Pancreas (tissue), 10 donors: ENCODE measurements at regions not wholly inside any gene's neighbourhood (a gene's known extent, or its start where the extent isn't known, plus 50 kb on each side); places are given as distances from the start of the nearest gene placed in this dataset.

ENCODE experiments used
- ATAC-seq, 4 donors: fragments of 200-7000 bp; cut with Tn5 transposase; one replicate each; pipeline versions ENCODE4 v1.8.0 to v1.9.1; 2020; ENCODE audit warnings: mild to moderate bottlenecking in 4 of 4, moderate library complexity in 4 of 4
- DNase-seq, 6 donors: peaks; one replicate each; pipeline ENCODE4 v3.0.0-alpha.2; 2020
- FAIRE-seq: peaks from 2 replicates; lab custom pipeline; 2012; peaks lifted over from hg19 to GRCh38; lab: Jason Lieb, UNC
- H3K27ac ChIP-seq, 4 donors: fragments of 200-600 bp; sonication (generic); 1 replicate in 3 of 4; 2 replicates in 1 of 4; pipeline versions ENCODE4 v1.5.0 to v1.8.0; 2020
- H3K27me3 ChIP-seq, 4 donors: fragments of 200-600 bp; one replicate each; pipeline ENCODE4 v1.8.0; 2021
- H3K36me3 ChIP-seq, 3 donors: fragments of 200-600 bp; sonication (generic) in 1 of 3; one replicate each; pipeline versions ENCODE4 v1.5.0 to v1.8.0; 2020 to 2021
- H3K4me1 ChIP-seq, 3 donors: fragments of 200-600 bp; one replicate each; pipeline ENCODE4 v1.8.0; 2021
- H3K4me3 ChIP-seq, 4 donors: fragments of 200-600 bp; sonication (generic) in 2 of 4; one replicate each; pipeline versions ENCODE4 v1.5.0 to v1.8.0; 2020 to 2021
- H3K9me3 ChIP-seq, 4 donors: fragments of 200-600 bp; one replicate each; pipeline ENCODE4 v1.8.0; 2021
- WGBS, 2 donors: extraction: QIAGEN DNeasy Blood & Tissue Kit; methylation state at CpG; one replicate each; pipeline ENCODE4 v1.1.7; 2013; 5-methylcytosine and 5-hydroxymethylcytosine counted together
- intact Hi-C, 3 donors: fragments of 100-400 bp; cut with DNase I; formaldehyde crosslinking; loops; one replicate each; pipeline versions ENCODE4 v1.11.1 to v1.14.2; 2022
- TF ChIP-seq, protein P1 (sequence below), 4 donors: fragments of 200-600 bp; sonication (generic) in 3 of 4; IDR thresholded peaks; one replicate each; pipeline versions ENCODE4 v1.5.0 to v1.8.0; 2021; ENCODE audit warnings: antibody characterized with exemption in 4 of 4
- donor health status: healthy with polysubstance abuse.
- donor health status: DM: no; HTN: no; CAD: no; lungs with moderate emphysema.
- donor health status: DM: no; HTN: no; CAD: no.
- donor health status: control.
- donor health status: control.
- donor health status: Bipolar disorder and iron deficiency.
- donor health status: DM: yes; HTN: yes; CAD: no.
- donor health status: DM: no; HTN: no; CAD: no.
- donor health status: DM: no; HTN: no; CAD: no.
- donor health status: DM: yes; HTN: yes; CAD: no.

DNA sequence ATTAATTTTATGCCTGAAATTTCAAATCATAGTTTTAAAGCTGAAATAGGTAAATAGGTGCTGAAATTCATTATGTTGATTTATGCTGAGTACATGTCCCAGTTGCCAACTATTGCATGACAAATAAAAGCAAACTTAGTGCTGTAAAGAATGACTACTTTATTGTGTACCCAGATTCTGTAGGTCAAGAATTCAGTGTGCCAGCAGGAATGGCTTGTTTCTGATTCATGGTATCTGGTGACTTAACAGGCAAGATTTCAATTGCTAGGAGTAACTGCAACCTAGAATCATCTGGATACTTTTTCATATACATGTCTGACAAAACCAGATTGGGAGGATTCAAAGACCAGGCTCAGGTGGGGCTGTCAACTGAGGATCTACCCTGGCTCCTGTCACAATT is 678.4 kb upstream of the ADAMTS5 start:
- Histone ChIP-seq H3K36me3 (no peaks in the 10 kb centered on the region), H3K27ac (no peak overlapping the region), H3K4me3 (no peak overlapping the region), H3K9me3 (no peaks in the 10 kb centered on the region), H3K4me1 (no peaks in the 10 kb centered on the region), H3K27me3 (no peaks in the 10 kb centered on the region)
- ATAC-seq (no peak), DNase-seq (no peak), FAIRE-seq (no peak)
- TF ChIP-seq, protein P1, sequence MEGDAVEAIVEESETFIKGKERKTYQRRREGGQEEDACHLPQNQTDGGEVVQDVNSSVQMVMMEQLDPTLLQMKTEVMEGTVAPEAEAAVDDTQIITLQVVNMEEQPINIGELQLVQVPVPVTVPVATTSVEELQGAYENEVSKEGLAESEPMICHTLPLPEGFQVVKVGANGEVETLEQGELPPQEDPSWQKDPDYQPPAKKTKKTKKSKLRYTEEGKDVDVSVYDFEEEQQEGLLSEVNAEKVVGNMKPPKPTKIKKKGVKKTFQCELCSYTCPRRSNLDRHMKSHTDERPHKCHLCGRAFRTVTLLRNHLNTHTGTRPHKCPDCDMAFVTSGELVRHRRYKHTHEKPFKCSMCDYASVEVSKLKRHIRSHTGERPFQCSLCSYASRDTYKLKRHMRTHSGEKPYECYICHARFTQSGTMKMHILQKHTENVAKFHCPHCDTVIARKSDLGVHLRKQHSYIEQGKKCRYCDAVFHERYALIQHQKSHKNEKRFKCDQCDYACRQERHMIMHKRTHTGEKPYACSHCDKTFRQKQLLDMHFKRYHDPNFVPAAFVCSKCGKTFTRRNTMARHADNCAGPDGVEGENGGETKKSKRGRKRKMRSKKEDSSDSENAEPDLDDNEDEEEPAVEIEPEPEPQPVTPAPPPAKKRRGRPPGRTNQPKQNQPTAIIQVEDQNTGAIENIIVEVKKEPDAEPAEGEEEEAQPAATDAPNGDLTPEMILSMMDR (IDR thresholded peaks at IDR 0.05): no peak
- intact Hi-C loops: no loop called here

DNA sequence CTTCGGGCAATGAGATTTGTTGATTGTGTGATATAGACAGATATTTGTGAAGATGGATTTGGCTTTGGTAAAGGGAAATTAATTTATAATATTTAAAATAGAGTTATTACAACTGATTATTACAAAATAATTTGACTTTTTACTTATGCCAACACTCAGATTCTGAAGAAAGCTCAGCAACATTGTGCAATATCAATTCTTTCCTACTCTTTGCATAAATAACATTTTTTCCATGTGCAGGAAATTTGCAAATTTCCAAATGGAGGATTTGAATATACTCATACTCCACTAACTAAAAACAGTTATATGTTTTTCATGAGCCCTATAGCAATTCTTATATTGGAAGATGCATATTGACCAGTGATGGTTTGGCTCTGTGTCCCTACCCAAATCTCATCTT is 676.4 kb upstream of the ADAMTS5 start:
- no peaks in the 10 kb centered on the region for H3K9me3 ChIP-seq
- H3K4me3 ChIP-seq: no peak overlapping the region
- 91 to 92% methylated on average over 1 of the region's 1 CpG for WGBS, 2 donors
- TF ChIP-seq, protein P1 (IDR thresholded peaks at IDR 0.05): no peak
- H3K36me3 ChIP-seq: no peaks in the 10 kb centered on the region
- intact Hi-C loops: no loop called here
- no peak overlapping the region for H3K27ac ChIP-seq
- ATAC-seq (no peak), DNase-seq (no peak), FAIRE-seq (no peak)
- no peaks in the 10 kb centered on the region for H3K27me3 ChIP-seq
- no peaks in the 10 kb centered on the region for H3K4me1 ChIP-seq

DNA sequence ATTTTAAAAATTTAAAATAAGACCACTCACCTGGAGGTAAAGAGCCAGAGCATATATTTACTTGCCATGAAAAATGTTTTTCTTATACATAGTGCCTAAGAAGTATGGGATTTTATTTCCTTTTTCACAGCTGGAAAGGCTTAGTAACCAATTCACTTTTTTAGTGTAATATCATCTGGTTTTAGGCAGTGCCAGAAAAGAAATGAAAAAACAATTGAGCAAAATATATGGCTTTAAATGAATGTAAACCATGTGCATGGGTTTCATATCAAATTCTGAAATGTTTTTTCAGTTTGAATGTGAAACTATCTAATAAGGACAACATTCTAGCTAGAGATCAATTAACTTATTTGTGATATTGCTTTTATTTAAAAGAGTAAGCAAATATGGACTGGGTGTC is 672.4 kb upstream of the ADAMTS5 start:
- no peak for DNase-seq
- TF ChIP-seq, protein P1 (IDR thresholded peaks at IDR 0.05): no peak
- Histone ChIP-seq H3K36me3 (no peaks in the 10 kb centered on the region), H3K4me1 (no peaks in the 10 kb centered on the region), H3K27me3 (no peaks in the 10 kb centered on the region), H3K4me3 (no peak overlapping the region), H3K27ac (no peak overlapping the region), H3K9me3 (no peaks in the 10 kb centered on the region)
- intact Hi-C loops: no loop called here
- no peak for ATAC-seq
- no peak for FAIRE-seq

DNA sequence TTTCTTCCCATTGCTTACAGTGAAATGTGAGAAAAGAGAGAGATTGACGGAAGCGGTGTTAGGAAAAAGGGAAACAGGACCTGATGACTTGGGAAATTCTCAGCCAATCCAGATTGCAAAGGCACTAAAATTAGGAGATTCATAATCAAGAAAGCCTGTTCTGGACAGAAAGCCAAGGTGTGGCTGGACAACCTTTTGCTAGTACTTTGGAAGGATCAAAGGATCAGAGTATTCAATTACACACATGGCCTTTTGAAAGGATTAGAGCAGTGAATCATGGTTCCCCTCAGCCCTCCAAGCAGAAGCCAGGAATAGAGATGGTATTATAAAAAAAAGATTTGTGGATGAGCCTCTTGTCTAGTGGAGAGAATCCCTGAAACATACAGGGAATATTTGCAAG is 669.8 kb upstream of the ADAMTS5 start:
- no peak for ATAC-seq

DNA sequence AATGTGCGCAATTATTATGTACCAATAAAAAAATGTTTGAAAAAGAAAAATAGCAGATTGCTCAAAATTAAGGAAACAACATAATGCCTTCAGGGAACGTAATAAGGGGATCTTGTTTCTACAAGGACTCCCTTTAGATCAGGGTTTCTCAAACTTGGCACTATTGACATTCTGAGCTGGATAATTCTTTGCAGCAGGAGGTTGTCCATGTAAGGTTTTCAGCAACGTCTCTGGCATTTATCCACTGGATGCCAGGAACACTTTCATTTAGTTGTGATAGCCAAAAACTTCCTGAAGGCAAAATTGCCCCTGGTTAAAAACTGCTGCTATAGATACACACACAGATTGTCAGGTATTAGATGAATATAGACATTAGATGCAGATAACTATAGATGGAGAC is 666.7 kb upstream of the ADAMTS5 start:
- FAIRE-seq: no peak
- Histone ChIP-seq H3K9me3 (no peaks in the 10 kb centered on the region), H3K27me3 (no peaks in the 10 kb centered on the region), H3K27ac (no peak overlapping the region), H3K4me1 (no peaks in the 10 kb centered on the region), H3K4me3 (no peak overlapping the region), H3K36me3 (no peaks in the 10 kb centered on the region)
- intact Hi-C loops: no loop called here
- no peak for ATAC-seq
- 64 to 69% methylated on average over 3 of the region's 3 CpGs for WGBS, 2 donors
- TF ChIP-seq, protein P1 (IDR thresholded peaks at IDR 0.05): no peak
- DNase-seq: no peak

More for the DNA sequence above, 669.8 kb upstream of the ADAMTS5 start:
- Histone ChIP-seq H3K36me3 (no peaks in the 10 kb centered on the region), H3K4me3 (no peak overlapping the region), H3K4me1 (no peaks in the 10 kb centered on the region), H3K27ac (no peak overlapping the region), H3K27me3 (no peaks in the 10 kb centered on the region), H3K9me3 (no peaks in the 10 kb centered on the region)
- WGBS, 2 donors: 45 to 63% methylated on average over 2 of the region's 2 CpGs
- DNase-seq: no peak
- no peak for FAIRE-seq
- TF ChIP-seq, protein P1 (IDR thresholded peaks at IDR 0.05): no peak
- intact Hi-C loops: no loop called here
